ENCODE measurements at regions not wholly inside any gene's neighbourhood (a gene's known extent, or its start where the extent isn't known, plus 50 kb on each side); places are given as distances from the start of the nearest gene placed in this dataset.
A peak's percentile ranks its signal among the peaks of the same experiment; 100 is the strongest.
"Not testable (repeated sequence)": the region's sequence is repeated elsewhere in the genome, so short reads cannot be mapped to it uniquely, and the experiment has no call there.

GRCh38 chr2:237218756-237219155 is 133.1 kb downstream of the COPS8 start:
- no peak for FAIRE-seq

DNA sequence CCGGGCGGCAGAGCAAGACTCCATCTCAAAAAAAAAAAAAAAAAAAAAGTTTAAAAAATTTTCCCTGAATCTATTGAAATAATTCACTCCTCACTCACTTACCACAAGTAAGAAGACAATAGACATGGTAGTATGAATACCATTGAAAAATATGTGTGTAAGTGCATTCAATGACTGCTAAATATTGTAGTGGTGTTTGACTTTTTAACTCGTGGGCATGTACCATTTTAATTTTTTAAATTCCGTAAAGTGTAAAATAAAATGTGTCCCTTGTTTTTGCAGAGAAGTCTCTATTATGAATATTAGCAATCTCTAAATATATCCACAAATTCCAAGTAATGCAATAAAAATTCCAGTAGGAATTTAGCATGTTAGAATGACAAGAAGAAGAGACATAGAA is 134.1 kb downstream of the COPS8 start:
- FAIRE-seq, result no peak

- no peak for FAIRE-seq
Measured at GRCh38 chr2:237221443-237221842, 135.8 kb downstream of the COPS8 start.

DNA sequence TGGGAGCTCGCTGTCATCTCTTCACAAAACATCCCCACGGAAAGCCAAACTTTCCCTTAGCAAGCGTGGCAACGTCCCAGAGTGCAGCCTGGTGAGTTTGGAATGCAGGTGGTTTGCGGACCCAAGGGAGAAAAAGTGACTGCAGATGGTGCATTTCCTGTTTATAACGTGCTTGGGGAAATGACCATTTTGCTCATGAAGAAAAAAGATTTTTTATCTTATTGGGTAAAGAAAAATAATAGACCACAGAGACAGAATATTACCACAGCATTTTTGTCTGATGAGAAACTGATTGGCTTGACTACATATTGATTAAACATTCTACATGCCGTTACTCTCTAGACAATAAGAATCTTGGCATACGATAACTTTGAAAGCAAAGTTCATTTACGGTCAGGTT is 136.5 kb downstream of the COPS8 start:
- no peak for FAIRE-seq

GRCh38 chr2:237222601-237223041 is 136.9 kb downstream of the COPS8 start:
- no peak for FAIRE-seq

DNA sequence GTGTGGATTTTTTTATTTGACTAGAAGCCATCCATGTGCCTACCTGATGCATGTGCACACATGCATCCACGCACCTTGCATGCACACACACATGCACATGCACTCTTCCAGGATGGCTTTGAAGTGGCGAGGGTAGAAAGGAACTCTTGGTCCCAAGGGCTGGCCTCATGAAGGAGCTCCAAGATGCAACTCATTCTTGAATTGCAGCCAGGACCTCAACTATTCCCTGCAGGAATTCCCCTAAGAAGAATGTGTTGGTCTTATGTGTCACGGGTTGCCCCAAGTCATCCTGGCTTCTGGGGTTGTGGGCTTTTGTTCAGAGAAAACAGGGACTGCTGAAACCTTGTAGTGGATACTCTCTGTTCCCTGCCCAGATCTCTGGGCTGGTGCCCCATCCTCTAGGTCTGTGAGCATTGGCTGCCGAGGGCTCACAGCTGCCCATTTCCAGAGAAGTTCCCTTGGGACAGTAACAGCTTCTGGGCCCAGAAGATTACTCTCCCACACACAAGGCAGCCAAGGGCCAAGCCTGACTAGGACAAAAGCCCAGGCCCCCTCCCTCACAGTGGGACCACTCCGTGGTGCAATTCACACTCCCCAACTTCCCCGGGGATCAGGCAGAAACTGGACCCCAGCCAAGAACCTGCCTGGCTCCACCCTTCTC is 137.6 kb downstream of the COPS8 start:
- no peak for FAIRE-seq

GRCh38 chr2:237227190-237227589 is 141.5 kb downstream of the COPS8 start:
- no peak for FAIRE-seq

DNA sequence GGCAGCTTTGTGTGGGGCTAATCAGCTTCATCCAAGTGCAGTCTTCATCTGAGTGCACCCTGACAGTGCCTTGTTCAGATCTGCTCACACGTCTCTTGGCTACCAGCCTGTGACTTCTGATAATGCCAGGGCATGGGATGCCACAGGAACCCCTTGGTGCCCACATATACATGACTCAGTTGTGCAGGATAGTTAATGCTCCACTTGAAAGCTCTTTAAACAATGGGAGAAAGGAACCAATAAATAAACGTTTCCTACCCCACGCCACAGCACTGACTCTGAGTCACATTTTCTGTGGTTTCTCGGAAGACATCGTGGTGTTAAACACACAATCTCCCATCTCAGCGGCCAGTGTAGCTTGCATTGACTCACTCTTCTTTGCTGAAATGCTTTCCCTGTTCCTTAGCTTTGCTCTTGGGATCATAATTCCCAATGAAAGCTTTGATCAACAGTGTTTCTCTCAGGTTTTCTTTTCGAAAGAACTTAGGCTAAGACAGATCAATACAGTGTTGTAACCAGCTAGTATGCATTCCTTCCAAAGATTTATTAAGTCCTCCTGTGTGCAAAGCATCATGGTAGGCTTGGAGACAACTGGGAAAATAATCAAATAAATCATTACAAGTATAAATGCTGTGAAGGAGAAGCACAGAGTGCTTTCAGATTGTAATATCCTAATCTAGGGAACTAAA is 142.0 kb downstream of the COPS8 start:
- FAIRE-seq, result no peak

- FAIRE-seq, result no peak
Measured at GRCh38 chr2:237228281-237228625, 142.6 kb downstream of the COPS8 start.

DNA sequence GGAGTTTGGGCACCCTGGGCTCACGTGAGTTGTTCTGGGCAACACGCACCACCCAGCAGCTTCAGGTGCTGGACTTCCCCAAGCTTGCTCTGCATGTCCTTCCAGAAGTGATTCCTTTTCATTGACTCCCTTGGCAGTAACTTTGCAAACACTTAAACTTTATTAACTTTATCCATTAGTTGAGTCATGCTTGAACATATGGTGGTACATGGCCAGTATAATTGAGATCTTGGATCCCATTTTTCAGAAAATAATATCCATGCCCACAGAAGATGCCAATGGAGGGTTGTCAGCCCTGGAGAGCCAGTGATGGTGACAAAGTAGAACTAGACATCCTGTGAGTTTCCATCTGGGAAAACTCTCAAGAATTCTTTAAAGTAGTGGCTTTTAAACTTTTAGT is 144.2 kb downstream of the COPS8 start:
- no peak for FAIRE-seq

DNA sequence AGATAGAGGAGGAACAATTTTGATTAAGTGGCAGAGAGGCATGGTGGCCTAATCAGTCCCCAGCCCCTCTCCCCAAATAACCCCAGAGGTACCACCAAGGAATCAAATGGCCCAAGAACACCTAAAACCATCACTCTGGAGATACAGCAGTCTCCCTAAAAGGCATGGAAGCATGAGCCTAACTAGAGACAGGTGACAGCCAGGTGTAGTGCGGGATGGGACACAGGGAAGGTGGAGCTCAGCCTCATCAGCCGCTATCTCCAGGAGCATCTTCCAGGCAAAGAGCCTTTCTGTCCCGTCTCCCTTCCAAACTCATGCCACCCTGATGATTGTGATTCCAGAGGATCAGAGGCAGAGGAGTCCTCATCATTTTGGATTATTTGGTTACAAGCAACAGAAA is 144.7 kb downstream of the COPS8 start:
- FAIRE-seq, result no peak

- FAIRE-seq, result no peak
Measured at GRCh38 chr2:237231593-237231992, 145.9 kb downstream of the COPS8 start.

- FAIRE-seq, result no peak
Measured at GRCh38 chr2:237232166-237232565, 146.5 kb downstream of the COPS8 start.

- no peak for FAIRE-seq
Measured at GRCh38 chr2:237234268-237234667, 148.6 kb downstream of the COPS8 start.

DNA sequence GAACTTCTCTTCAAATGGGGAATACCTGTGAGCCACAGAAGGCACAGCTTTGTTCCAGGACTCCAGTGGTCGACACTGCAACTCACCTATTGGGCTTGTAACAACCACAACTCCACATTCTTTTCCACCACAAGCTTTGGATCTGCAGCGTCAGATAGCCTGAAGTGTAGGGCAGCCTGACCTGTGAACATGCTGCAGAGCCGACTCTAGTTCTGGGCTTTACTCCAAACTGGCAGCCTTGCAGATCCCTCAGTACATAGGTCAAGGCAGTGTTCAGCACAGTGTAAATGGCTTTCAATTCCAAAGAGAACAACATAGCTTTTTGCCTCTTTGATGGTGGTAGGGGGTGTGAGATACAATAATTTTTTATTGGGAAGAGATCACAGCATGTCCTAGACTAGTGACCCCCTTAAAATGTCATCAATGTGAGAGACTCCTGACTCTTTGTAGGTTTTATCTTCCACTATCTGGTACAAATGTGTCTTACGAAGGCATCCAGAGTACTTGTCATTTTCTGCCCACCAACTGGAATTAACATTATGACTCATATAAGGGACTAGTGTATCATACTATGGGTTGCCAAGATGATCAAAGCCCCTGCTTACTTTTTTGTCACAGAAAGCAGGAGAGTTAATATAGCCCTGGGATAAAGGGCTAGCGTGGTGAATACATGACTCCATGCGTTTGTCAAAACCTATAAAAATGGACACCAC is 149.8 kb downstream of the COPS8 start:
- no peak for FAIRE-seq

DNA sequence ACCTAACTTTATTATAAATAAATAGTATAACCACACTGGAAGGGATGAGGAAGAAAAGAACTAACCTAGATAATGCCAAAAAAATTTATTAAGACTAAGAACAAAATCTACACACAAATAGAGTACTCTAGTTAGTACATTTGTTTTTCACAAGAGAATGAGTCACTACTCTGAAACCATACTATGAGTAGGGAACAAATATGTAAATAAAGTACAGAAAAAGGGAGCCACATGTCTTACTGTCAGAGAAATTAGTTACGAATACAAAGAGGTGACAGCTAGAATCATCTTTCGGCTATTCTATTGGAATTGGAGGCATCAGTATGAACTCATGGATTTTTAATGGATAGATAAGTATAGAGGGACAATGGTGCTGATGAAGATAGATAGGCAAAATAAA is 150.5 kb downstream of the COPS8 start:
- FAIRE-seq, result no peak

GRCh38 chr2:237238249-237238648 is 152.6 kb downstream of the COPS8 start:
- no peak for FAIRE-seq

DNA sequence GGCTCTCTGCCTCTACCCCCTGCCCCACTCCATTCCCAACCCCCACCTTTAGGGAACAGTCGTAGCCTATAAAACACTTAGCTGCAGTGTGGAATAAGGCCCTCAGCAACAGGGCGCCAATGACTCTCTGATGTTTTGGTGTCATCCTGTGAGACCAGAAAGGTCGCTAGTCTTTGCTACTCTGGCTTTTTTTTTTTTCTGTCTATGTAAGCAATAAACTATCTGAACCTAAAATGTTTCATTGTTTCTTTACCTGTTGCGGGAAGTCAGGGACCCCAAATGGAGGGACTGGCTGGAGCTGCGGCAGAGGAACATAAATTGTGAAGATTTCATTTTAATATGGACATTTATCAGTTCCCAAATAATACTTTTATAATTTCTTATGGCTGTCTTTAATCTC is 154.6 kb downstream of the COPS8 start:
- FAIRE-seq, result no peak

- not testable (repeated sequence) for FAIRE-seq
Measured at GRCh38 chr2:237240868-237241267, 155.2 kb downstream of the COPS8 start.

DNA sequence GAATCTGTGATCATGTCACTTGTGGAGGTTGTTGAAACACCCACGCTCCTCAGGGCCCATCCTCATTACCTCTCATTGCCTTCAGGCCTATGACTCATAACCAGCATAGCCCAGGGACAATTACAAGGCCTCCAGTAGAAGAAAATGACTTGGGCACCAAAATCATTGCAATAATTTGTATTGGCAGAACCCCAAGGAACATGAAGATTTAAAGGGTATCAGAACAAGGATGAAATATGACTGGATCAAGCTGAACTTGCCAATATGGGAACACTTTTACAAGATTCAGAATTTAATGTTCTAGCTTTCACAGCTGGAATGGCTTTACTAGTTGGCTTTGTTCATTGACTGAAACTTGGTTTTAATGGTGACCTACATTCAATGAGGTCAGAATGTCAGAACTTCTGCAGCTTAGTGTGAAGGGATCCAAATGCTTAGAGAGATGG is 156.4 kb downstream of the COPS8 start:
- no peak for FAIRE-seq

DNA sequence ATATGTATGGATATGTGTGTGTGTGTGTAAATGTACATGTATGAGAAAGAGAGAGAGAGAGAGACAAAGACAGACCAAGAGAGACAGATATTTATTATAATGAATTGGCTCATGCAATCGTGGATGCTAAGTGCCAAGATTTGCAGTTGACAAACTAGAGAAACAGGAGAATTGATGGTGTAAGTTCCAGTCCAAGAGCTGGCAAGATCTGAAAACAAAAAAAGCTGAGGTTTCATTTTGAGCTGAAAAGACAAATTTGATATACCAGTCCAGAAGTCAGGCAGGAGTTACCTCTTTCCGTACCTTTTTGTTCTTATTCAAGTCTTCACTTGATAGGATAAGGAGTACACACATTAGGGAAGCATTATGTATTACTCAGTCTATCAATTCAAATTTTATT is 157.8 kb downstream of the COPS8 start:
- FAIRE-seq, result no peak

DNA sequence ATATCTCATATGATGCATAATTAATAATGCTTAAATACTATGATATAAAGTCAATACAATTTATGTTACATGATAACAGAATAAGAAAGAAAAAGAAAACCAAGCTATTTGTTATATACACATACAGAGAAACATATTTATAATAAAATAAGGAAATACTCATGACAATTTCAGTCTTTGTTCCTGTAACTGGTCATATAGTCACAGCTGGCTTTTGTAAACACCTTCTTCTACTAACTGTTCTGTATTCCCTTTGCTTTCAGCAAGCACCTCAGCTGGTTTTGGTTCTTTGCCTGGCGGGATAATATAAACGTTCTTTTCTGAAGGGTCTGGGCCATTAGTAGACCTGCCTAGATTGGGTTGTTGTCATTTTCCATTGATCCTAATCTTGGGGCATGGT is 158.5 kb downstream of the COPS8 start:
- peak; percentile 10 for FAIRE-seq

GRCh38 chr2:237244976-237245646 is 159.4 kb downstream of the COPS8 start:
- FAIRE-seq, result no peak

DNA sequence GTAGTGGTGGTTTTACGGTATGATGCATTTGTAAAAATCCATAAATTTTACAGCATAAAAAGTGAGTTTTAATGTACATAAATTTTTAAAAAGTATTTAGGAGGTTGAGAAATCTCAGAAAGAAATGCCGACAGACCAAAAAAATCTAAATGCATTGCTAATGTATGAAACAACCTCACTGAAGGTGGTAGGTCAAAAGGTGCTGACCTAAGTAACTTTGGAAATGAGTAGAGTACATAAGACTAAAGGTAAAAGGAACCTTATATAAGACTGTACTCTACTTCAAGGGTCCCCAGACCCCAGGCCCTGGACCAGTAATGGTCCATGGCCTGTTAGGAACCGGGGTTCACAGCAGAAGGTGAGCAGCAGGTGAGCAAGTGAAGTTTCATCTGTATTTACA is 163.4 kb downstream of the COL6A3 start:
- no peak for FAIRE-seq
